Upper lobe of left lung (tissue), 6 donors: ENCODE measurements at regions not wholly inside any gene's neighbourhood (a gene's known extent, or its start where the extent isn't known, plus 50 kb on each side); places are given as distances from the start of the nearest gene placed in this dataset.

Source experiments
- ATAC-seq, 2 donors: fragments of 200-7000 bp; cut with Tn5 transposase; one replicate each; pipeline ENCODE4 v1.9.1; 2022; ENCODE audit warnings: mild to moderate bottlenecking in 2 of 2, moderate library complexity in 2 of 2; ENCODE audit not compliant: low FRiP score in 2 of 2
- DNase-seq, 2 donors: peaks; one replicate each; pipeline ENCODE4 v3.0.0-alpha.2; 2019 to 2020
- H3K27ac ChIP-seq, 4 donors: fragments of 200-600 bp; sonication (generic); one replicate each; pipeline ENCODE4 v1.5.1; 2016 to 2019
- H3K27me3 ChIP-seq, 4 donors: fragments of 200-600 bp; sonication (generic); one replicate each; pipeline ENCODE4 v1.5.1; 2017 to 2019
- H3K36me3 ChIP-seq, 4 donors: fragments of 200-600 bp; sonication (generic); one replicate each; pipeline ENCODE4 v1.5.1; 2016 to 2019
- H3K4me1 ChIP-seq, 4 donors: fragments of 200-600 bp; sonication (generic); one replicate each; pipeline ENCODE4 v1.5.1; 2018 to 2019
- H3K4me3 ChIP-seq, 4 donors: fragments of 200-600 bp; sonication (generic); one replicate each; pipeline ENCODE4 v1.5.1; 2017 to 2019; ENCODE audit warnings: mild to moderate bottlenecking in 2 of 4, moderate library complexity in 1 of 4
- H3K9me3 ChIP-seq, 4 donors: fragments of 200-600 bp; sonication (generic); one replicate each; pipeline ENCODE4 v1.5.1; 2018 to 2019
- CTCF ChIP-seq, 6 experiments: fragments of 450-650 bp in 4 of 6; fragments of 200-600 bp in 2 of 6; sonication (generic) in 2 of 6; IDR thresholded peaks; one replicate each; pipeline ENCODE4 v1.5.1; 2016 to 2019; ENCODE audit warnings: antibody characterized with exemption in 6 of 6
- EP300 ChIP-seq, 4 donors: sonication (generic); formaldehyde crosslinking; IDR thresholded peaks; one replicate each; pipeline ENCODE4 v1.5.1; 2017; ENCODE audit warnings: antibody characterized with exemption in 4 of 4, control low read depth in 2 of 4
- POLR2A ChIP-seq, 4 donors: fragments of 450-650 bp; IDR thresholded peaks; one replicate each; pipeline ENCODE4 v1.5.1; 2016 to 2017; ENCODE audit warnings: antibody characterized with exemption in 4 of 4, mild to moderate bottlenecking in 2 of 4
- POLR2AphosphoS5 ChIP-seq, 2 donors: sonication (generic); formaldehyde crosslinking; IDR thresholded peaks; one replicate each; pipeline ENCODE4 v1.5.1; 2017; ENCODE audit warnings: antibody characterized with exemption in 2 of 2
- WGBS, 2 donors: methylation state at CpG; one replicate each; pipeline ENCODE4 v1.1.5; 2017 to 2018; 5-methylcytosine and 5-hydroxymethylcytosine counted together
- donor health status: DM: no; HTN: no; CAD: no; lungs with moderate emphysema.
- donor health status: DM: no; HTN: yes; CAD: no; lungs with severe emphysema.

GRCh38 chrX:38746102-38746501, 55.2 kb upstream of the MID1IP1 start:
- no peak for ATAC-seq
- no peaks in the 10 kb centered on the region for H3K4me1 ChIP-seq
- no peaks in the 10 kb centered on the region for H3K36me3 ChIP-seq
- TF ChIP-seq CTCF (IDR thresholded peaks at IDR 0.05), result no peak
- TF ChIP-seq EP300 (IDR thresholded peaks at IDR 0.05), result no peak
- no peak for TF ChIP-seq POLR2A (IDR thresholded peaks at IDR 0.05)
- DNase-seq, result no peak
- H3K9me3 ChIP-seq, result peaks cover 0 to 6% (median 0%) of the 10 kb centered on the region in 4 donors
- 79 to 100% methylated on average over 2 to 3 of the region's 3 CpGs for whole genome bisulfite sequencing, 2 donors
- H3K4me3 ChIP-seq, result no peak overlapping the region
- no peak overlapping the region for H3K27ac ChIP-seq
- H3K27me3 ChIP-seq, result no peaks in the 10 kb centered on the region

- WGBS, 2 donors, result 29 to 43% methylated on average over 1 of the region's 1 CpG
- peak in 1 of 2 donors; percentile 46 for ATAC-seq
- TF ChIP-seq POLR2AphosphoS5 (IDR thresholded peaks at IDR 0.05), result no peak
- no peak for TF ChIP-seq CTCF (IDR thresholded peaks at IDR 0.05)
- no peak for TF ChIP-seq POLR2A (IDR thresholded peaks at IDR 0.05)
- TF ChIP-seq EP300 (IDR thresholded peaks at IDR 0.05), result no peak
- no peak for DNase-seq
- Histone ChIP-seq H3K4me1 (no peaks in the 10 kb centered on the region), H3K27me3 (no peaks in the 10 kb centered on the region), H3K4me3 (no peak overlapping the region), H3K9me3 (peaks cover 0 to 6% (median 0%) of the 10 kb centered on the region in 4 donors), H3K36me3 (no peaks in the 10 kb centered on the region), H3K27ac (no peak overlapping the region)
Observed at GRCh38 chrX:38750551-38750950, 50.7 kb upstream of the MID1IP1 start.
